ENCODE measurements at regions not wholly inside any gene's neighbourhood (a gene's known extent, or its start where the extent isn't known, plus 50 kb on each side); places are given as distances from the start of the nearest gene placed in this dataset.

- H3K36me3 ChIP-seq: no peaks in the 10 kb centered on the region
- no peak overlapping the region for H3K27ac ChIP-seq
- no peaks in the 10 kb centered on the region for H3K4me1 ChIP-seq
- DNase-seq: no peak
- ATAC-seq: no peak
- H3K27me3 ChIP-seq: no peaks in the 10 kb centered on the region
- whole genome bisulfite sequencing, 4 donors: 89 to 93% (median 91%) methylated on average over 2 of the region's 2 CpGs
- H3K4me3 ChIP-seq: no peak overlapping the region
- intact Hi-C loops (cut with DNase I): no loop called here
- peaks cover 0 to 13% (median 0%) of the 10 kb centered on the region in 12 donors for H3K9me3 ChIP-seq
- TF ChIP-seq CTCF (IDR thresholded peaks at IDR 0.05) (no peak), POLR2A (IDR thresholded peaks at IDR 0.05) (no peak)
Observed at GRCh38 chr6:48369100-48369499, 258.1 kb upstream of the PTCHD4 start.

- 65 to 86% (median 72%) methylated on average over 1 of the region's 1 CpG for WGBS, 4 donors
- no peak for TF ChIP-seq CTCF (IDR thresholded peaks at IDR 0.05)
- no peak for TF ChIP-seq POLR2A (IDR thresholded peaks at IDR 0.05)
- Histone ChIP-seq H3K9me3 (no peaks in the 10 kb centered on the region), H3K4me3 (no peak overlapping the region), H3K27me3 (no peaks in the 10 kb centered on the region), H3K36me3 (no peaks in the 10 kb centered on the region), H3K4me1 (no peaks in the 10 kb centered on the region), H3K27ac (no peak overlapping the region)
- intact Hi-C loops (cut with DNase I): no loop called here
- ATAC-seq: no peak
- no peak for DNase-seq
Observed at GRCh38 chr6:48325701-48326100, 214.7 kb upstream of the PTCHD4 start.

- ATAC-seq (no peak), DNase-seq (no peak)
- Histone ChIP-seq H3K27ac (no peak overlapping the region), H3K4me1 (no peaks in the 10 kb centered on the region), H3K36me3 (no peaks in the 10 kb centered on the region), H3K9me3 (no peaks in the 10 kb centered on the region), H3K4me3 (no peak overlapping the region), H3K27me3 (no peaks in the 10 kb centered on the region)
- TF ChIP-seq POLR2A (IDR thresholded peaks at IDR 0.05): no peak
- TF ChIP-seq CTCF (IDR thresholded peaks at IDR 0.05): no peak
- WGBS, 4 donors: 71 to 79% (median 74%) methylated on average over 5 of the region's 5 CpGs
- intact Hi-C loops (cut with DNase I): no loop called here
Observed at GRCh38 chr6:48318670-48319069, 207.7 kb upstream of the PTCHD4 start.

GRCh38 chr6:48315915-48316314 is 204.9 kb upstream of the PTCHD4 start:
- DNase-seq (no peak), ATAC-seq (no peak)
- no peaks in the 10 kb centered on the region for H3K36me3 ChIP-seq
- H3K27me3 ChIP-seq: peaks cover 0 to 3% (median 0%) of the 10 kb centered on the region in 9 donors
- TF ChIP-seq CTCF (IDR thresholded peaks at IDR 0.05) (no peak), POLR2A (IDR thresholded peaks at IDR 0.05) (no peak)
- no peak overlapping the region for H3K27ac ChIP-seq
- H3K9me3 ChIP-seq: no peaks in the 10 kb centered on the region
- no peaks in the 10 kb centered on the region for H3K4me1 ChIP-seq
- no peak overlapping the region for H3K4me3 ChIP-seq
- 89 to 96% (median 92%) methylated on average over 1 of the region's 1 CpG for WGBS, 4 donors
- intact Hi-C loops (cut with DNase I): no loop called here
